Muscle of arm (tissue), 1 donor: ENCODE measurements at regions not wholly inside any gene's neighbourhood (a gene's known extent, or its start where the extent isn't known, plus 50 kb on each side); places are given as distances from the start of the nearest gene placed in this dataset.

Experiments
- DNase-seq: peaks from one replicate; pipeline ENCODE4 v3.0.0-alpha.2; 2013

- no peak for DNase-seq
These were observed 593.4 kb downstream of the PLPP3 start for GRCh38 chr1:55986003-55986402.

DNA sequence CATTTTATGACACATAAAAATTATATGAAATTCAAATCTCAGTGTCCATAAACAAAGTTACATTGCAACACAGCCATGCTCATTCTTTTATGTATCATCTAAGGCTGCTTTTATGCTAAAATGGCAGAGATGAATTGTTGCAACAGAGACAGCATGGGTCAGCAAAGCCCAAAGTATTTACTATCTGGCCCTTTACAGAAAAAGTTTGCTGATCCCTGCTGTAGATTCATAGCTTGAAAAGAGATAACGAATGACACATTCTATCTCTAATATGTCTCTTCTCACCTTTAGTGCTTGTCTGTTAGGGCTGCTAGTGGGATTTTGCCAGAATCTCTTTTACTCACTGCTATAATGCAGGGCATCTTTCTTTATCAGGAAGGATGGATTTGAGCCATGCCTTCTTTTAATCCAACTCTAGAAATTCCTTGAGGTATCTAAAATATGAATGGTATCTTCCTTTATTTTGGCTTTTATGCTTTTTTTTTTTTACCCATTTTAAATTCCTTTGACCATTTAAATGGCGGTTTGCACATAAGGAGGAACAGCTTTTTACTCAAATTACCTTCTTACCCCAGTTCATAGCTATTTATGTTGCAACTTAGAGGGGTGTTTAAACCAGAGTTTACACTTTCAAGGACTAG lies 598.2 kb downstream of the PLPP3 start:
- DNase-seq = no peak

GRCh38 chr1:55980582-55980981 lies 598.8 kb downstream of the PLPP3 start:
- no peak for DNase-seq

DNA sequence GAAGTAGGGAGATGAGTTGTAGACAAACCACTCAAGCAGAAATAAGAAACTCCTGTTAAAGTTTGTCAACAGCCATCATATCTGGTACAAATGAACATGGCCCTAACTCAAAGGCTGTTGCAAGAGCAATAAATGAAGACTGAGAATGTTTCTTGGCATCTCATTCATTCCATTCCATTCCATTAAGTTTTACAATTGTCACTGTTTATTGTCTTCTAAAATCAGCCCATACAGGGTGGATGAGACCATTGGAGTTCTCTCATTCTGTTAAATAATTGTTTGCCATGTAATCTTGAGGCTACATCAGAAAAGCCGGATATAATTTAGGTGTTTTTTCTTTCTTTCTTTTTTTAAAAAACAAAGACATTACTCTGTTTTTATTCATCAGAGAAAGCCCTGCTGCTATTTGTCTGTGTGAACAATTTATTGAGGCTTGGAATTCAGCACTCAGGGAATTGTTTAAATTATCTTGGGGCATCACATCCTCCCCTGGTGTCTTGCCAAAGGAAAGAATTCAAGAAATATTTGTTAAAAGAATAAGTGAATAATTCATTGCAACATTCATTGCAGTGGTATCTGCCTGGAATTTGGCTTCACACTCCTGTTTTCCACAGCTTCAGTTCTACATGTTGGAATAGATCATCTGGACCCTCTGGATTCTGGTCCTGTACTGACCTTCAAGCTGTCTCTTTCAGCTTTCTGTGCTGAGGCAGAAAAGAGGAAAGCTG lies 604.5 kb downstream of the PLPP3 start:
- DNase-seq = no peak

- no peak for DNase-seq
These were observed 608.7 kb downstream of the PLPP3 start for GRCh38 chr1:55970526-55971110.

DNA sequence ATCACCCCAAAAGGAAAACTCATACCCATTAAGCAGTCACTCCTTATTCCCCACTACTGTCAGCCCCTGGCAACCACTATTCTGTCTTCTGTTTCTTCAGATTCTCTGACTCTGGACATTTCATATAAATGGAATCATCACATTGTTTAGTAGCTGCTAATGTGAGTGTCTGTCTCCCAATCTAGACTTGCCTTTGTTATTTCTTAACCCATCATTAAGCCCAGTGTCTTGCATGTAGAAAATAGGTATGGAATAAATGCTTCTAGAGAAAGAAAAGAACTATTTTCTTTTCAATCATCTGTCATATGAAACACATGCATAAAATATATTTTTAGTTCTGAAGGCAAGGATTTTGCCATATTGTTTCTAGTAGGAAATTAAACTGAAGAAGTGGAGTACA lies 610.0 kb downstream of the PLPP3 start:
- no peak for DNase-seq

GRCh38 chr1:55968661-55969060 lies 610.7 kb downstream of the PLPP3 start:
- no peak for DNase-seq

DNA sequence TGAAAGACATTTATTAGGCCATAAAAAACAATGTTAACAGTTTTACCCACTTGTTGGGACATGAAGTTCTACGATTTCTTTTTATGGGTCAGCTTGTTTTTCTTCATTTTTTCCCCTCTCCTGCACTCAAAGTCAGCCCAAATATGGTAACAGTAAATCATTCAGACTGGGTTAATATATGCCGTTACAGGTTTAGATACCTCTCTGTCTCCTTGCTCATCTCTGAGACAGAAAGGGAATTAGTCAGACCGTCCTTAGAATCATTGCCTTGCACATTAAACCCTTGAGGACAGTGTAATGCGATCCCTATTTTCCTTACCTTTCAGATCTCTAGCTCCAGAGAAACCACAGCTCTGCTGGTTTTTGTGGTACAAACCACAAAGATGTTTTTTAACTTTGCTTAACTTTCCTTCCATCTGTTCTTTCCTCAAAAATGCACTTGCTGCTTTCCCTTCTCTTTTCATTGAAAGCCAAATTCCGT lies 613.3 kb downstream of the PLPP3 start:
- DNase-seq = no peak

GRCh38 chr1:55962472-55962871 lies 616.9 kb downstream of the PLPP3 start:
- no peak for DNase-seq

GRCh38 chr1:55959136-55959548 lies 620.2 kb downstream of the PLPP3 start:
- no peak for DNase-seq

GRCh38 chr1:55958498-55958897 lies 620.9 kb downstream of the PLPP3 start:
- no peak for DNase-seq

DNA sequence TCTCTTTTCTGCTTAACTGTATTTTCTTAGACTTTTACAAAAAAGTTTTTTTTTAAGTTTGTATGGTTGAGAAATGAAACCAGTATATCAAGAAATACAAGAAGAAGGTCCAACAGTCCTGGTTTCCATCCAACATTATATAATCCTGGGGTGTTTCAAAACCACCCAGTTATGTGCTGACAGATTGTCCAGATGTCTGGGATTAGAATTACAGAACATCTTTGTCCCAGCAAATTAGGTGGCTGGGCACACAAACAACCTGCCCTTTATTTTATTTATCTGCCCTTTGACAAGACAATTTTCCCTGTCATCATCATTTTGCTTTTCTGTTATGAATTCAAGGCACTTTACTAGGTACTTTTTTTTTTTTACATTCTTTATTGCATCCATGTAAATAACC lies 622.1 kb downstream of the PLPP3 start:
- DNase-seq = no peak

GRCh38 chr1:55955016-55955621 lies 624.2 kb downstream of the PLPP3 start:
- no peak for DNase-seq

GRCh38 chr1:55951291-55951690 lies 628.1 kb downstream of the PLPP3 start:
- DNase-seq = no peak

DNA sequence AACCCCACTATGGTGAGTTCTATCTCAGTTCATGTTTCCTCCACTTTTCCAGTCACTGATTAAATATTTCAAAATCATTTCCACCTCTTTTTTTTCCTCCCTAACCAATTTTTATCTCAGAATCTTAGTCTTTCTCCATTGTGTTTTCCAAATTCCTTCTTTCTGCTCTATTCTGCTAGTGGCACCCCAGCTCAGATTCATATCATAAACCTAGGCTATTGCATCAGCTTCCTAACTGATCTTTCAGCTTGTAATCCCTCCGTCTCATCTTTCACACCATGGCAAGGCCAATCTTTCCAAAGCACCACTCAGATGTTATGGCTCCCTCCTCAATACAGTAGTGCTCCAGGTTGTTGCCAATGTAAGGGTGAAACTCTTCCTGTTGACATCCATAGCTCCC lies 631.9 kb downstream of the PLPP3 start:
- no peak for DNase-seq

DNA sequence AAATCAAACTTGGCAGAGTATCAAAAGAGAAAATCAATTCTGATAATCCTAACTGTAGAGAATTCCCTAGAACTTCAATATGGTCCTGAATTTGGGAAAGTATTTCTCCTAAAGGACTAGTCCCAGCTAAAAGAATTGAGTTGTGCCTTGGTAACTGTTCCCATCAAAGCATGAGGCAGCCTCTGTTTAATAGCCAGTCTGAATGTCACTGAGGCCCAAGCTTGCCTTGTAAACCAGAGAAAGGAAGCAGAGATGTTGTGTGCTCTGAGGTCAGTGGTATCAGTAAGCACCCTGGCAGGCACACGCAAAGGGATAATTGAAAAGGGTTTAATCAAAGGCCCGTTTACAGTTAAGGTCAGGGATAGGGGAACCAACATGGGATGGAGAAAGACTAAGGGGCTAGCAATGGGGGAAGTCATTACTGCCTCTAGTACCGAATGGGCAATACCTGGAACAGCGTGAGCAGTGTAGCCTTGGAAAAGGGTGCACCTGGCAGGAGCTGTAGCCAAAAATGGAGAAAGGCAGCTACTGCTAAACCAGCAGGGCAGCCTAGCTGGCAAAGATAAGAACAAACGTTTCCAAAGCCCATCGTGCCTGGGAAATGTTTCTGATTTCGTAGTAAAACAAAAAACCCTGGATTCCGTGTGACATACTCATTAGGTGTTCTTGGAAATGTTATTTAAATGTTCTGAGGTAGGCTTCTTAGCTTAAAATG lies 635.5 kb downstream of the PLPP3 start:
- DNase-seq = no peak

DNA sequence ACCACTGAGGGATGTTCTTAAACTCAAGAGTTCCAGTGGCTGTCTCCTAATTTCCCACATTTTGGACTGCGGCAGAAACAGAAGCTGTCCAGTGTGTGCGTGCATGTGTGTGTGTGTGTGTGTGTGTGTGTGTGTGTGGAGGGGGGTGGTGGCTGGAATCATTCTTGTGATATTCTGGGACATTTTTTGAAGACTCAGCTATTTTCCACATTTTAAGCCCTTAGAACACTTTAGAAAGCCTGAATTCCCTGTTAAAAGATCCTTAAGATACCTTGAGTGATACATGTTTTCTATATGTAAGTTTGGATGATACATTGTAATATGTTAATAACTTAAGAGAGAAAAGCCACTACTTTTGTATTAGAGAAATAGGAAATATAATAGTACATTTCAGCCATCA lies 636.4 kb downstream of the PLPP3 start:
- no peak for DNase-seq

DNA sequence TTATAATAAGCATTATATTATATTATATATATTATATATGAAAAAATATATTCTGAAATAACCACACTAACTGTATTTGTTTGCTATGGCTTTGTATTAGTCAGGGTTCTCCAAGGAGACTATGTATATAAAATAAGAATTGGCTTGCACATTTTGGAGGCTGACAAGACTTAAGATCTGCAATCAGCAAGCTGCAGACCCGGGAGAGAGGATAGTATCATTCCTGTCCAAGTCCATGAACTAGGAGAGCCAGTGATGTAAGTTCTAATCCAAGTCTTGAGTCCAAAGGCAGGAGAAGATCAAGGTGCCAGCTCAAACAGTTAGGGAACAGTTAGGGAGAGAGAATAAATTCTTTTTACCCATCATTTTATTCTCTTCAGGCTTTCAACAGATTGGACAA lies 639.5 kb downstream of the PLPP3 start:
- DNase-seq = no peak

- DNase-seq = no peak
These were observed 640.5 kb downstream of the PLPP3 start for GRCh38 chr1:55938861-55939260.

DNA sequence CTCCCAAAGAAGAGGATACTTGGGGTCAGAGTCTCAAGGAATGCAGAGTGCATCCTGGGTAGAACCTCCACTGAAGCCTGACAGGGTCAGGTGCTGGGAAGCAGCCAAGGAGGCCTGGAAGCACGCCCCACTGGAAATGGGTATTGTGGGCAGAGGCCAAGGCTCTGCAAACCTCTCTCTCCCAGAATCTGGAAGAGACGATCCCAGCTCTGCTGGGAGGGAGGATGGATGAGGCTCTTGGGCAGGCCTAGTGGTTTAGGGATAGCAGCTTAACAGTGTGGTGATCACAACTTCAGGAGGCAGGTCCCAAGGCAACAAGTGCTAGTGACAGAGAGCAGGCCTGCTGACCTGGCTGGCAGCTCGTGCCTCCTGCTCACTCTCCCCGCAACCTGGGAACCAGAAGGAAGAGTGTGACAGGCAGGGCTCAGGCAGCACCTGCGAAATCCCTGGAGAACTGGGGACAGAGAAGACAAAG lies 641.0 kb downstream of the PLPP3 start:
- no peak for DNase-seq

DNA sequence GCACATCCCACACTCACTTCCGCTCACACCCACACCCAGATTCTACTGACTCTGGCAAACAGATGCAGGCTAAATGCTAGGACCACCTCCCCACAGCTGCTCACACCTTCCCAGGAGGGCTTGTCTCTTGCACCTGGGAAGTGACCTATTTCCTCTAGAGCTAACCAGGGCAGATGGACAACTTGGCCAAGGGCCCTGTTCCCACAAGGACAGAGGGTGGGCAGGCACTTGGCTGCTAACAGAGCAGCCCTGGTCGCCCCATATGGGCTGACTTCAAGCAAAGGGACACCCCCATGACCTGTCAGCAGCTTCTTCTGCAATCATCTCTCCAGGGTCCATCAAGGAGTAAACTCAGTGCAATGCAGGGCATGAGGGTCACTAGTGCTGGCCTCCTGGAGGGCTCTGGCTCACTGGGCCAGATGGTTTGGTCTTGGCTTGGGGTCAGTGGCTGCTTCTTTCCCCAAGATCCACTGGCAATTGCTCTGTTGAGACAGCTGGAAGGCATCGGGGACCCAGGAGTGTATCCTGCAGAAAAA lies 641.5 kb downstream of the PLPP3 start:
- DNase-seq = no peak

- no peak for DNase-seq
These were observed 644.1 kb downstream of the PLPP3 start for GRCh38 chr1:55935236-55935635.
